Astrocyte of the cerebellum (primary cell): ENCODE measurements at regions not wholly inside any gene's neighbourhood (a gene's known extent, or its start where the extent isn't known, plus 50 kb on each side); places are given as distances from the start of the nearest gene placed in this dataset.

Source experiments
- DNase-seq: peaks from one replicate; pipeline ENCODE4 v3.0.0-alpha.2; 2011; ENCODE audit warnings: low read depth
- H3K4me3 ChIP-seq: 2 replicates; pipeline ENCODE4 v1.5.1; 2011; ENCODE audit warnings: mild to moderate bottlenecking, low read depth, low read length, moderate library complexity
- CTCF ChIP-seq: IDR thresholded peaks from 2 replicates; pipeline ENCODE4 v1.5.1; 2012; ENCODE audit warnings: low read length, low read depth, moderate library complexity, mild to moderate bottlenecking; ENCODE audit errors: missing control alignments
- in situ Hi-C: cut with HindIII; loops from 2 replicates; pipeline ENCODE4 v1.10.0; 2017; ENCODE audit warnings: low sequenced_read_pairs

GRCh38 chr3:99119385-99119784 is 217.9 kb upstream of the DCBLD2 start:
- in situ Hi-C loops: no loop called here
- no peak for DNase-seq

DNA sequence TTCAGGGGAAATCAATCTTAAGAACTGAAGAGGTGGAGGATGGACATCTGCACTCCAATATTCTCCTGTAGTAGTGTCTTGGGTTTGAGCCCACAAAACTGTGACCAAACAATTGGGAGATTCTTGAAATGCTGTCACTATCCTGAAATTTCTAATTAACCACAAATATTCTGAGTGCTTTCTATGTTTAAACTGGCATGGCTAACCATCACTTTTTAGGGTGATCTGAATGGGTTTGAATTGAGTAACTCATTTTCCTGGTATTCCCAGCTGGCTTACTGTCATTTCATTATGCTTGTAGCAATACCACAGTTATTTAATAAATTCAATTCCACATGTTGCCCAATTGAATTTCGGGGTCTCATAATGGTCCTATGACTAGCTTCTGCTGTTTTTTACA is 216.9 kb upstream of the DCBLD2 start:
- no peak for DNase-seq

More at GRCh38 chr3:99119385-99119784, 217.9 kb upstream of the DCBLD2 start:
- TF ChIP-seq CTCF: no peak
- H3K4me3 ChIP-seq: no peak overlapping the region

DNA sequence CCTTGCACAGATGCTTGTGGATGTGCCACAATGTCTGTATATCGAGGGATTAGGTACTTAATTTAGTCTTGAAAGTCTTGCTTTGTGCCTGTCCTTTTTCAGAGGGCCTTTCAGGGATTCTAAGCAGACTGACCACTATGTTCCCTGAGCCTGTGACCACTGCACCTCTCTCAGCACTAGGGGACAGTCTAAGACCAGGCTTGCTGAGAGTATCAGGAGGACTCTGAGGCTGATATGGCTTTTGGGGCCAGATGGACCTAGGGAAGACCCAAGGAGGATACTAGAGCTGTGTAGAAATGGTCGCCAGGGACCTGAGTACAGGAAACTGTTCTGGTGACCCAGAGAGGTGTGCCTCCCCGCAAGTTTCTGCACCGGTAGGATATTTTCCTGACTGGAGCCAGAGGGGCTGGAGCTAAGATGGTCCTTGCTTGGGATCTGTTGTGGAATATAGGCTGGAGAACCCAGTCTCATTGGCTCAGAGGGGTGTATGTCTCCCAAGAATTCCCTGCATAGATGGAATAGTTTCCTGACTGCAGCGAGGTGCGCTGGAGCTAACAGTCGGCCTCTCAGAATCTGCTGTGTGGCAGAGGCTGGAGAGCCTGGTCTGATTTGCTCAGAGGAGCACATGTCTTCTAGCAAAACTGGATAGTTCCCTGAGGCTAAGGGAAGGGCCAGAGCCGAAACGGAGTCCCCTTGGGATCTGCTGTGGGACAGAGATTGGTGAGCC is 213.2 kb upstream of the DCBLD2 start:
- H3K4me3 ChIP-seq: no peak overlapping the region
- DNase-seq: no peak
- in situ Hi-C loops: no loop called here
- TF ChIP-seq CTCF: peak; percentile 88

More for the DNA sequence above, 216.9 kb upstream of the DCBLD2 start:
- in situ Hi-C loops: no loop called here
- no peak overlapping the region for H3K4me3 ChIP-seq
- no peak for TF ChIP-seq CTCF

DNA sequence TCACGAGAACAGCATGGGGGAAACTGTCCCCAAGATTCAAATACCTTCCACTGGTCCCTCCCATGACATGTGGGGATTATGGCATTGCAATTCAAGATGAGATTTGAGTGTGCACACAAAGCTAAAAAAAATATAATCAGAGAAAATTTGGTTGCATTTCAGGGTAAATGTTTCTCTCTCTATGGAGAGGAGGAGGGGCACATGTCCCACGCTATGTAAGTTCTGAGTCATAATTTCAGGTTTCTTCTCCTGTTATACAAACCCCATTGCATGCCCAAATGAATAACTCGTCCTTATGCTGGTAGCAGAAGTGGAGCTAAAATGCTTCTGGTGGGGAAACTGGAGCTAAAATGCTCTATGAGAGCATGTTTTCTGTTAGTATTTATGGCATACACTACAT is 209.7 kb upstream of the DCBLD2 start:
- TF ChIP-seq CTCF: no peak
- H3K4me3 ChIP-seq: no peak overlapping the region
- DNase-seq: no peak
- in situ Hi-C loops: no loop called here

GRCh38 chr3:99110401-99110800 is 208.9 kb upstream of the DCBLD2 start:
- no peak overlapping the region for H3K4me3 ChIP-seq
- no peak for DNase-seq

GRCh38 chr3:99108508-99108907 is 207.0 kb upstream of the DCBLD2 start:
- peak; percentile 83 for DNase-seq
- in situ Hi-C loops: no loop called here
- H3K4me3 ChIP-seq: no peak overlapping the region
- no peak for TF ChIP-seq CTCF

More at GRCh38 chr3:99110401-99110800, 208.9 kb upstream of the DCBLD2 start:
- in situ Hi-C loops: no loop called here
- no peak for TF ChIP-seq CTCF
